GM12865 (cell line): ENCODE measurements at regions not wholly inside any gene's neighbourhood (a gene's known extent, or its start where the extent isn't known, plus 50 kb on each side); places are given as distances from the start of the nearest gene placed in this dataset.

Experiments
- DNase-seq: peaks from one replicate; pipeline ENCODE4 v3.0.0; 2010; ENCODE audit warnings: low read depth
- H3K4me3 ChIP-seq: 2 replicates; pipeline ENCODE4 v1.5.1; 2011; ENCODE audit warnings: mild to moderate bottlenecking, low read depth, low read length, control low read depth
- CTCF ChIP-seq: IDR thresholded peaks from 2 replicates; pipeline ENCODE4 v1.5.1; 2011; ENCODE audit warnings: low read length, control low read depth, low read depth, inconsistent platforms; ENCODE audit not compliant: insufficient read depth; ENCODE audit errors: missing control alignments

- no peak overlapping the region for H3K4me3 ChIP-seq
- TF ChIP-seq CTCF, result no peak
- no peak for DNase-seq
These were observed 187.7 kb downstream of the TNFSF18 start for GRCh38 chr1:172863031-172863430.

- DNase-seq, result no peak
- H3K4me3 ChIP-seq, result no peak overlapping the region
- TF ChIP-seq CTCF, result no peak
These were observed 183.4 kb downstream of the TNFSF18 start for GRCh38 chr1:172867216-172867818.

- no peak for TF ChIP-seq CTCF
- DNase-seq, result peak; percentile 22
These were observed 179.7 kb downstream of the TNFSF18 start for GRCh38 chr1:172870901-172871606.

GRCh38 chr1:172874950-172875349 is 175.8 kb downstream of the TNFSF18 start:
- no peak for TF ChIP-seq CTCF
- peak; percentile 3 for DNase-seq
- H3K4me3 ChIP-seq, result no peak overlapping the region

More at GRCh38 chr1:172870901-172871606, 179.7 kb downstream of the TNFSF18 start:
- H3K4me3 ChIP-seq, result no peak overlapping the region

GRCh38 chr1:172875892-172876291 is 174.8 kb downstream of the TNFSF18 start:
- no peak overlapping the region for H3K4me3 ChIP-seq
- DNase-seq, result no peak
- TF ChIP-seq CTCF, result no peak

GRCh38 chr1:172882385-172882784 is 168.4 kb downstream of the TNFSF18 start:
- no peak for DNase-seq
- no peak for TF ChIP-seq CTCF
- no peak overlapping the region for H3K4me3 ChIP-seq
